K562 (cell line): ENCODE measurements at regions not wholly inside any gene's neighbourhood (a gene's known extent, or its start where the extent isn't known, plus 50 kb on each side); places are given as distances from the start of the nearest gene placed in this dataset.
A peak's percentile ranks its signal among the peaks of the same experiment; 100 is the strongest.

Experiments used
- BACH1 ChIP-seq: fragments of 200-800 bp; sonication (Bioruptor generic); IDR thresholded peaks from 2 replicates; pipeline ENCODE4 v1.6.1; 2016; ENCODE audit warnings: missing genetic modification characterization, missing compliant biosample characterization
- CBX1 ChIP-seq: sonication (generic); IDR thresholded peaks from 2 replicates; pipeline ENCODE4 v1.6.1; 2016; ENCODE audit warnings: antibody characterized with exemption, low read depth, mild to moderate bottlenecking
- EP300 ChIP-seq: IDR thresholded peaks from 2 replicates; pipeline ENCODE4 v1.6.1; 2012; ENCODE audit warnings: low read length, improper control_type of control experiment
- LEF1 ChIP-seq: fragments of 450-650 bp; IDR thresholded peaks from 2 replicates; pipeline ENCODE4 v1.6.1; 2016; ENCODE audit warnings: mild to moderate bottlenecking
- MAFG ChIP-seq: fragments of 450-650 bp; conservative IDR thresholded peaks from 2 replicates; pipeline ENCODE4 v1.6.1; 2016; ENCODE audit warnings: missing genetic modification characterization, missing compliant biosample characterization
- NFE2 ChIP-seq: IDR thresholded peaks from 2 replicates; pipeline ENCODE4 v1.6.1; 2014; ENCODE audit warnings: antibody characterized with exemption, low read depth
- RBBP5 ChIP-seq: fragments of 200-600 bp; sonication (generic); IDR thresholded peaks from 2 replicates; pipeline ENCODE4 v1.6.1; 2012; ENCODE audit warnings: borderline replicate concordance, mild to moderate bottlenecking, low read length, control low read depth, inconsistent platforms; ENCODE audit not compliant: insufficient read depth, poor library complexity, severe bottlenecking
- SLC30A9 ChIP-seq: fragments of 250-450 bp; sonication (Bioruptor Pico); IDR thresholded peaks from 2 replicates; pipeline ENCODE4 v1.8.0; 2022; ENCODE audit warnings: mild to moderate bottlenecking, moderate library complexity
- SMARCA4 ChIP-seq: fragments of 450-650 bp; IDR thresholded peaks from 2 replicates; pipeline ENCODE4 v1.6.1; 2016
- SRF ChIP-seq, 2 experiments: fragments of 250-450, 450-650 bp in 1 of 2; sonication (Bioruptor Pico) in 1 of 2; sonication (generic) in 1 of 2; formaldehyde crosslinking; IDR thresholded peaks; 2 replicates each; pipeline versions ENCODE4 v1.5.0 to v1.5.1; 2020 to 2022; ENCODE audit warnings: mild to moderate bottlenecking in 1 of 2, missing genetic modification reagents in 1 of 2
- TEAD4 ChIP-seq, 2 experiments: sonication (generic) in 1 of 2; formaldehyde crosslinking in 1 of 2; IDR thresholded peaks; 2 replicates each; pipeline versions ENCODE4 v1.6.1 to v1.8.0; 2012 to 2022; ENCODE audit warnings: borderline replicate concordance in 1 of 2, inconsistent platforms in 1 of 2, low read length in 1 of 2, mild to moderate bottlenecking in 1 of 2, missing genetic modification reagents in 1 of 2
- USF2 ChIP-seq: sonication (generic); formaldehyde crosslinking; IDR thresholded peaks from 2 replicates; pipeline ENCODE4 v1.5.0; 2020; ENCODE audit warnings: missing genetic modification reagents
- ZNF165 ChIP-seq: fragments of 250-450 bp; sonication (Bioruptor Pico); IDR thresholded peaks from 2 replicates; pipeline ENCODE4 v1.4.0; 2020; ENCODE audit warnings: borderline replicate concordance
- ZNF766 ChIP-seq: fragments of 200-800 bp; sonication (Bioruptor generic); conservative IDR thresholded peaks from 2 replicates; pipeline ENCODE4 v1.6.1; 2016; ENCODE audit warnings: missing genetic modification characterization, missing compliant biosample characterization
- TF ChIP-seq, protein P1 (sequence below): sonication (generic); formaldehyde crosslinking; IDR thresholded peaks from 2 replicates; pipeline ENCODE4 v1.8.0; 2022; ENCODE audit warnings: mild to moderate bottlenecking, missing genetic modification reagents

GRCh38 chr3:20322085-20322484 is 136.1 kb upstream of the SGO1 start (continued):
- TF ChIP-seq TEAD4 (IDR thresholded peaks at IDR 0.05; ENCODE audit: low read length) (peak; percentile 33; the same call in 1 of the 2 replicates), TEAD4 (CRISPR knock-in tag; IDR thresholded peaks at IDR 0.05; ENCODE audit: borderline replicate concordance) (no peak), RBBP5 (peak; percentile 63), EP300 (peak; percentile 46; the same call in 1 of the 2 replicates), SRF (CRISPR knock-in tag; IDR thresholded peaks at IDR 0.05) (no peak), NFE2 (peak; percentile 94), SMARCA4 (peak; percentile 61; the same call in 1 of the 2 replicates), CBX1 (no peak), ZNF766 (CRISPR knock-in tag) (peak; percentile 40; the same call in 1 of the 2 replicates), SLC30A9 (CRISPR knock-in tag) (no peak), USF2 (CRISPR knock-in tag) (no peak), LEF1 (peak; percentile 63; the same call in 1 of the 2 replicates), MAFG (peak; percentile 78), BACH1 (tag) (0 out of 2 replicates have a peak, but pooled peaks have one; percentile 67), ZNF165 (CRISPR knock-in tag) (no peak)
- TF ChIP-seq, protein P1, sequence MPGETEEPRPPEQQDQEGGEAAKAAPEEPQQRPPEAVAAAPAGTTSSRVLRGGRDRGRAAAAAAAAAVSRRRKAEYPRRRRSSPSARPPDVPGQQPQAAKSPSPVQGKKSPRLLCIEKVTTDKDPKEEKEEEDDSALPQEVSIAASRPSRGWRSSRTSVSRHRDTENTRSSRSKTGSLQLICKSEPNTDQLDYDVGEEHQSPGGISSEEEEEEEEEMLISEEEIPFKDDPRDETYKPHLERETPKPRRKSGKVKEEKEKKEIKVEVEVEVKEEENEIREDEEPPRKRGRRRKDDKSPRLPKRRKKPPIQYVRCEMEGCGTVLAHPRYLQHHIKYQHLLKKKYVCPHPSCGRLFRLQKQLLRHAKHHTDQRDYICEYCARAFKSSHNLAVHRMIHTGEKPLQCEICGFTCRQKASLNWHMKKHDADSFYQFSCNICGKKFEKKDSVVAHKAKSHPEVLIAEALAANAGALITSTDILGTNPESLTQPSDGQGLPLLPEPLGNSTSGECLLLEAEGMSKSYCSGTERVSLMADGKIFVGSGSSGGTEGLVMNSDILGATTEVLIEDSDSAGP (CRISPR knock-in tag): no peak
